ENCODE measurements at regions not wholly inside any gene's neighbourhood (a gene's known extent, or its start where the extent isn't known, plus 50 kb on each side); places are given as distances from the start of the nearest gene placed in this dataset.

DNA sequence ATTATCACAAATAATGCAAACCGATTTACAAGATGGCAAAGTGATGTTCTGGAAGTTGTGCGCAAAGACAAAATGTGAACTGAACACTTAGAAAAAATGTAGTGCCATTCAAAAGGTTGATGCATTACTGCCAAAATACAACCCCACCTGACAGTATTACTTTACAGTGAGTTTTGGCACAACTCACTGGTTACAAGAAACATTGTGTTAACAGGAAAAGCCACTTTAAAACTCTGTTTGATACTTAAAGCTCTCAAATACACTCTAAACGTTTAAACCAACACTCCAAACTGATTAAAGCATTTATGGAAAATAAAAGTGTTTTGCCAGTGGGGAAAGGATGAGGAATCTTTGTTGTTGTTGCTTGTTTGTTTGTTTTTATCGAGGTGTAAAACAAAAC, 173.4 kb upstream of the SATB2 start:
- Histone ChIP-seq H3K36me3 (no peaks in the 10 kb centered on the region), H3K4me3 (no peak overlapping the region), H3K4me1 (no peaks in the 10 kb centered on the region), H3K27ac (no peak overlapping the region), H3K27me3 (no peaks in the 10 kb centered on the region), H3K9me3 (no peaks in the 10 kb centered on the region)
- 58 to 70% (median 60%) methylated on average over 4 of the region's 4 CpGs for whole genome bisulfite sequencing, 5 donors
- intact Hi-C loops (cut with DNase I; ENCODE audit: low total_unique reads), result no loop called here
- TF ChIP-seq EP300 (IDR thresholded peaks at IDR 0.05), result no peak
- TF ChIP-seq, protein P1, sequence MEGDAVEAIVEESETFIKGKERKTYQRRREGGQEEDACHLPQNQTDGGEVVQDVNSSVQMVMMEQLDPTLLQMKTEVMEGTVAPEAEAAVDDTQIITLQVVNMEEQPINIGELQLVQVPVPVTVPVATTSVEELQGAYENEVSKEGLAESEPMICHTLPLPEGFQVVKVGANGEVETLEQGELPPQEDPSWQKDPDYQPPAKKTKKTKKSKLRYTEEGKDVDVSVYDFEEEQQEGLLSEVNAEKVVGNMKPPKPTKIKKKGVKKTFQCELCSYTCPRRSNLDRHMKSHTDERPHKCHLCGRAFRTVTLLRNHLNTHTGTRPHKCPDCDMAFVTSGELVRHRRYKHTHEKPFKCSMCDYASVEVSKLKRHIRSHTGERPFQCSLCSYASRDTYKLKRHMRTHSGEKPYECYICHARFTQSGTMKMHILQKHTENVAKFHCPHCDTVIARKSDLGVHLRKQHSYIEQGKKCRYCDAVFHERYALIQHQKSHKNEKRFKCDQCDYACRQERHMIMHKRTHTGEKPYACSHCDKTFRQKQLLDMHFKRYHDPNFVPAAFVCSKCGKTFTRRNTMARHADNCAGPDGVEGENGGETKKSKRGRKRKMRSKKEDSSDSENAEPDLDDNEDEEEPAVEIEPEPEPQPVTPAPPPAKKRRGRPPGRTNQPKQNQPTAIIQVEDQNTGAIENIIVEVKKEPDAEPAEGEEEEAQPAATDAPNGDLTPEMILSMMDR (IDR thresholded peaks at IDR 0.05), result no peak
- no peak for TF ChIP-seq POLR2A (IDR thresholded peaks at IDR 0.05)
- TF ChIP-seq POLR2AphosphoS5 (IDR thresholded peaks at IDR 0.05), result no peak
- no peak for DNase-seq

DNA sequence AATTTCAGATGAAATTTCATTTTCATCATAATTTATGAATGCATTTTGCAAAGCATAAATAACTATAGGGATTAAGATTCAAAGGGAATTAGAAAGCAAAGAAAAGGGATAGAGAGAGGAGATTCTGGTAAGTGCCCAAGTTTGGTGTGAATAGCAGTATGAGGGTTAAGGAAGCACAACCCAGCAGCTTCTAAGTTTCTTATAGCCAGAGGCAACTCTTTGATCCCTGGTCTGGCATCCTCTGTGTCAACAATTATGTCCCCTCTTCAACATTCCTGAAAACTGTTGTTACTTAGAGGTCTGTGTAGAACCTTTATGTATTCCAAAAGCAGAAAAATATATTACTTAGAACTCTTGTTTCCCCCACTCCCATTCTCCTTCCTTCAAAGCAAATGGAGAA, 171.6 kb upstream of the SATB2 start:
- intact Hi-C loops (cut with DNase I; ENCODE audit: low total_unique reads), result no loop called here
- no peaks in the 10 kb centered on the region for H3K27me3 ChIP-seq
- no peak overlapping the region for H3K27ac ChIP-seq
- H3K4me3 ChIP-seq, result no peak overlapping the region
- TF ChIP-seq POLR2A (IDR thresholded peaks at IDR 0.05) (no peak), EP300 (IDR thresholded peaks at IDR 0.05) (no peak), POLR2AphosphoS5 (IDR thresholded peaks at IDR 0.05) (no peak)
- TF ChIP-seq, protein P1 (IDR thresholded peaks at IDR 0.05), result no peak
- H3K4me1 ChIP-seq, result no peaks in the 10 kb centered on the region
- DNase-seq, result no peak
- no peaks in the 10 kb centered on the region for H3K9me3 ChIP-seq
- no peaks in the 10 kb centered on the region for H3K36me3 ChIP-seq

DNA sequence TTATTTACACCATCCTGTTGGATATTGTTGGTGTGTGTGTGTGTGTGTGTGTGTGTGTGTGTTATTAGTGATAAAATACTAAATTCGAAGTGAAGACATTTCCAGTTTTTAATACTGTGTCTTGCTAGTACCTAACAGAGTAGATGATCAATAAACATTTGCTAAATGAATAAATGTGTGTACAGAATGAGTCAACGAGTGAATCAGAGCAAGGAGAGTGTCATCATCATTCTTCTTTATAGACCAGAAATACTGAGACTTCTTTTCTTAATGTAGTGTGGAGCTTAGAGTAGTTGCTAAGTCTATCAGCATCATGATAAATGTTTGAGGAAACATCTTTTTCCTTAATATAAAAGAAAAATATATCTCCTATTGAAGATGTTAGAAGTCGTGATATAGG, 169.7 kb upstream of the SATB2 start:
- H3K27me3 ChIP-seq, result no peaks in the 10 kb centered on the region
- H3K4me1 ChIP-seq, result no peaks in the 10 kb centered on the region
- H3K9me3 ChIP-seq, result no peaks in the 10 kb centered on the region
- H3K27ac ChIP-seq, result no peak overlapping the region
- intact Hi-C loops (cut with DNase I; ENCODE audit: low total_unique reads), result no loop called here
- WGBS, 5 donors, result 30 to 57% (median 39%) methylated on average over 3 of the region's 3 CpGs
- TF ChIP-seq EP300 (IDR thresholded peaks at IDR 0.05), result no peak
- no peak for TF ChIP-seq POLR2AphosphoS5 (IDR thresholded peaks at IDR 0.05)
- TF ChIP-seq, protein P1 (IDR thresholded peaks at IDR 0.05), result no peak
- TF ChIP-seq POLR2A (IDR thresholded peaks at IDR 0.05), result no peak
- no peak for DNase-seq
- H3K4me3 ChIP-seq, result no peak overlapping the region
- H3K36me3 ChIP-seq, result no peaks in the 10 kb centered on the region

DNA sequence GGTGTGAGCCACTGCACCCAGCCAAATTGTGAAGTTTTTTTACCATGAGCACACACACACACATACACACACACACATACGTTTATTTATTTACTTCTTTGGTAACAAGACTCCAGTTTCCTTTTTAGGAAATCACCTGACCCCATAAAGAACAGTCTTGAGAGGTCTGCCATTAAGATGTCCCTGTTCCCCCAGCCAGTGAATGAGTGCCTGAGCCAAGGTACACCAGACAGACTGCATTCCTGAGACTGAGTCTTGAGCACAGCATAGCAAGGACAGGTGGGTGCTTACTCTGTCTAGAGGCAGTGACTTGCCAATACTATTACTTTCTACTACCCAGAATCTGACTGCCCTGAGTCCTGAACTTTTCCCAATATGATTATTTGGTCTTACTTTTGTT, 167.2 kb upstream of the SATB2 start:
- Histone ChIP-seq H3K27ac (no peak overlapping the region), H3K27me3 (no peaks in the 10 kb centered on the region), H3K36me3 (no peaks in the 10 kb centered on the region), H3K4me3 (no peak overlapping the region), H3K4me1 (no peaks in the 10 kb centered on the region), H3K9me3 (no peaks in the 10 kb centered on the region)
- intact Hi-C loops (cut with DNase I; ENCODE audit: low total_unique reads), result no loop called here
- no peak for TF ChIP-seq EP300 (IDR thresholded peaks at IDR 0.05)
- TF ChIP-seq, protein P1 (IDR thresholded peaks at IDR 0.05), result no peak
- TF ChIP-seq POLR2AphosphoS5 (IDR thresholded peaks at IDR 0.05), result no peak
- TF ChIP-seq POLR2A (IDR thresholded peaks at IDR 0.05), result no peak
- 17 to 43% (median 32%) methylated on average over 1 of the region's 1 CpG for WGBS, 5 donors
- DNase-seq, result no peak

Measured in stomach (tissue), 8 donors.